ENCODE measurements at regions not wholly inside any gene's neighbourhood (a gene's known extent, or its start where the extent isn't known, plus 50 kb on each side); places are given as distances from the start of the nearest gene placed in this dataset.
"Not testable (repeated sequence)": the region's sequence is repeated elsewhere in the genome, so short reads cannot be mapped to it uniquely, and the experiment has no call there.

GRCh38 chr4:134622626-134623575, 421.3 kb upstream of the PABPC4L start:
- not testable (repeated sequence) for TF ChIP-seq CTCF, POLR2A (IDR thresholded peaks at IDR 0.05)
